Neural progenitor cell (in vitro differentiated cells): ENCODE measurements at regions not wholly inside any gene's neighbourhood (a gene's known extent, or its start where the extent isn't known, plus 50 kb on each side); places are given as distances from the start of the nearest gene placed in this dataset.

Experiments
- CTCF ChIP-seq: fragments of 200-600 bp; sonication (generic); IDR thresholded peaks from 2 replicates; pipeline ENCODE4 v1.5.1; 2017; ENCODE audit warnings: antibody characterized with exemption, mild to moderate bottlenecking
- EZH2 ChIP-seq: fragments of 200-600 bp; sonication (generic); IDR thresholded peaks from 2 replicates; pipeline ENCODE4 v1.6.1; 2017; ENCODE audit warnings: antibody characterized with exemption, mild to moderate bottlenecking, moderate library complexity
- EZH2phosphoT487 ChIP-seq: fragments of 200-600 bp; sonication (generic); IDR thresholded peaks from 2 replicates; pipeline ENCODE4 v1.6.1; 2017; ENCODE audit warnings: antibody characterized with exemption

DNA sequence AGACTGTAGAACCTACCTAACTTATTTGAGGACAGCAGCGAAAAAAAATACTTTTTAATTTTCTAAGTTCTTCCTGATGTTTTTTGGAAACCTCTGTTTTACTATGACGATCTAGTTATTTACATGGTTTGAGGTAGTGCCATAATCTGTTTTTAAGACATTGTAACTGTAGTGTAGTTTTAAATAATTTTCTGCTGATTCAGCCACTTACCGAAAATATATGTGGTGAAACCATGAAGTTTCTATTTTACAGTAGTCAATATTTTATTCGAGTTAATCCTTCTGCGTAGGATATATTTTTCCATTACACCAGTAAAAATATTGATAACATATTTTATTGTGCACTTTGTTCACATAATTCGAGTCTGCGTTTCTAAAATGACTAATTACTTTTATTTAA lies 121.7 kb upstream of the RRP15 start:
- TF ChIP-seq CTCF (no peak), EZH2phosphoT487 (no peak), EZH2 (no peak)
